ENCODE measurements at regions not wholly inside any gene's neighbourhood (a gene's known extent, or its start where the extent isn't known, plus 50 kb on each side); places are given as distances from the start of the nearest gene placed in this dataset.

GRCh38 chr1:103911450-103911849 is 161.8 kb downstream of the AMY1C start:
- TF ChIP-seq CTCF (conservative IDR thresholded peaks at IDR 0.05), result no peak
- TF ChIP-seq EZH2 (IDR thresholded peaks at IDR 0.05; ENCODE audit: low read depth), result no peak
- H3F3A ChIP-seq (ENCODE audit: insufficient read depth, low read depth), result no peaks in the 10 kb centered on the region
- no peaks in the 10 kb centered on the region for H3K79me2 ChIP-seq (ENCODE audit: low read depth)
- ChIA-PET CTCF (no interaction called here), POLR2A (ENCODE audit: unreplicated experiment) (no interaction called here)
- H2AFZ ChIP-seq, result no peak overlapping the region
- H3K4me1 ChIP-seq (replicated peaks; ENCODE audit: insufficient read depth), result no peaks in the 10 kb centered on the region
- H4K20me1 ChIP-seq (ENCODE audit: insufficient read depth), result no peaks in the 10 kb centered on the region
- H3K9me3 ChIP-seq (ENCODE audit: insufficient read depth, low read depth), result no peaks in the 10 kb centered on the region
- intact Hi-C loops (cut with micrococcal nuclease; ENCODE audit: unreplicated experiment), result no loop called here
- no peaks in the 10 kb centered on the region for H3K9me2 ChIP-seq (ENCODE audit: insufficient read depth)
- H3K4me3 ChIP-seq, result no peak overlapping the region
- H3K36me3 ChIP-seq (ENCODE audit: low read depth), result no peaks in the 10 kb centered on the region
- H3K27ac ChIP-seq, result no peak overlapping the region
- DNase-seq, result no peak
- H3K27me3 ChIP-seq (ENCODE audit: insufficient read depth, low read depth), result no peaks in the 10 kb centered on the region
- H3K4me2 ChIP-seq, result no peak overlapping the region
- no TSS peak for BruUV-seq (replicated peaks)

- H3K27ac ChIP-seq, result no peak overlapping the region
- BruUV-seq (replicated peaks), result no TSS peak
- H3K4me2 ChIP-seq, result no peak overlapping the region
- ChIA-PET POLR2A (ENCODE audit: unreplicated experiment) (no interaction called here), CTCF (interaction anchor here (0.6 kb wide), 1 partner anchor 1368 kb away, joined by 7 read pairs; no protein-coding TSS in a partner anchor)
- H3K4me3 ChIP-seq, result no peak overlapping the region
- H3K9me2 ChIP-seq (ENCODE audit: insufficient read depth), result no peaks in the 10 kb centered on the region
- no peak for DNase-seq
- H3K79me2 ChIP-seq (ENCODE audit: low read depth), result no peaks in the 10 kb centered on the region
- H3K9me3 ChIP-seq (ENCODE audit: insufficient read depth, low read depth), result no peaks in the 10 kb centered on the region
- H4K20me1 ChIP-seq (ENCODE audit: insufficient read depth), result no peaks in the 10 kb centered on the region
- no peaks in the 10 kb centered on the region for H3K27me3 ChIP-seq (ENCODE audit: insufficient read depth, low read depth)
- H3F3A ChIP-seq (ENCODE audit: insufficient read depth, low read depth), result no peaks in the 10 kb centered on the region
- no peaks in the 10 kb centered on the region for H3K4me1 ChIP-seq (replicated peaks; ENCODE audit: insufficient read depth)
- intact Hi-C loops (cut with micrococcal nuclease; ENCODE audit: unreplicated experiment), result no loop called here
- TF ChIP-seq EZH2 (IDR thresholded peaks at IDR 0.05; ENCODE audit: low read depth), result no peak
- no peak for TF ChIP-seq CTCF (conservative IDR thresholded peaks at IDR 0.05)
- no peaks in the 10 kb centered on the region for H3K36me3 ChIP-seq (ENCODE audit: low read depth)
- no peak overlapping the region for H2AFZ ChIP-seq
Measured at GRCh38 chr1:103917795-103918194, 168.1 kb downstream of the AMY1C start.

GRCh38 chr1:103931891-103932290 is 182.2 kb downstream of the AMY1C start:
- Histone ChIP-seq H3K79me2 (ENCODE audit: low read depth) (no peaks in the 10 kb centered on the region), H3K9me2 (ENCODE audit: insufficient read depth) (no peaks in the 10 kb centered on the region), H3K4me1 (replicated peaks; ENCODE audit: insufficient read depth) (no peaks in the 10 kb centered on the region), H2AFZ (no peak overlapping the region), H3K36me3 (ENCODE audit: low read depth) (no peaks in the 10 kb centered on the region), H3F3A (ENCODE audit: insufficient read depth, low read depth) (no peaks in the 10 kb centered on the region), H3K27me3 (ENCODE audit: insufficient read depth, low read depth) (no peaks in the 10 kb centered on the region), H4K20me1 (ENCODE audit: insufficient read depth) (no peaks in the 10 kb centered on the region), H3K4me3 (no peak overlapping the region), H3K9me3 (ENCODE audit: insufficient read depth, low read depth) (no peaks in the 10 kb centered on the region), H3K27ac (no peak overlapping the region), H3K4me2 (no peak overlapping the region)
- no peak for TF ChIP-seq EZH2 (IDR thresholded peaks at IDR 0.05; ENCODE audit: low read depth)
- TF ChIP-seq CTCF (conservative IDR thresholded peaks at IDR 0.05), result no peak
- intact Hi-C loops (cut with micrococcal nuclease; ENCODE audit: unreplicated experiment), result no loop called here
- no TSS peak for BruUV-seq (replicated peaks)
- CTCF ChIA-PET, result no interaction called here
- no peak for DNase-seq
- POLR2A ChIA-PET (ENCODE audit: unreplicated experiment), result no interaction called here

All from PC-9 (cell line).